Activated T-cell treated with anti-CD3 and anti-CD28 coated beads for 48 hours (primary cell): ENCODE measurements at regions not wholly inside any gene's neighbourhood (a gene's known extent, or its start where the extent isn't known, plus 50 kb on each side); places are given as distances from the start of the nearest gene placed in this dataset.

ENCODE experiments used
- DNase-seq: peaks from one replicate; pipeline ENCODE4 v3.0.0-alpha.2; 2020; ENCODE audit warnings: low read depth

DNA sequence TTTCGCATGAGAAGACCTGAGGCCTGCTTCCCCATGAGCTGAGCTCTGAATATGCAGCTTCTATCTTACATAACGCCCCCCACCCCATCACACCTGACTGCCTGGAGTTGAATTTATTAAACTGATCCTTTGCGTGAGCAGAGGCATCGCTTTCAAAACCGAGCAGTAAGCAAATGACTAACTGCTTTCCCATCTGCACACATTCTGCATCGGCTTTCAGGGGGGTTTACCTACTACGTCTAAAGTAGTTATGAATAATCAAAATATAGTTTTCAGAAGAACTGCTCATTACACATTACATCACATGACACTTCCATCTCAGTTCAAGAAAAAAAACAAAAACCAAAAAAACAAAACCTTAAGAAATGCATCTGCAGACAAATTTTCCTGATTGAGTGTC, 54.7 kb upstream of the EGR2 start:
- DNase-seq, result no peak

DNA sequence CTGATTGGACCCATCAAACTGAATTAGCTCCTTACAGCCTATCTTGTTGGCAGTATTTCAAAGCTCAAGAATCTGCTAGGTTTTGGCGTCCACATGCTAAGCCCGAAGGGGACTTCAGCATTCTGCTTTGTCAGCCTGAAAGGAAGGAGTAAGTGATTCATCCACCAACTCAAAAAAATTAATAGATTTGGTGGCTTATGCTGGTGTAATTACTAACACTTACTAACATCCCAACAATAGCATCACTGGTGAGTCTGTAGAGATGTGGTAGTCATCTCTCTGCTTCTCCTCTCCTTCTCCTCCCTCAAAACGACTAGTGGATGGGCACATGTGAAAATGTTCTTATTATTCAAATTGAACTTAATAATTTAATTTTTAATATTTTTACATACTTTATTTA, 53.8 kb upstream of the EGR2 start:
- DNase-seq, result no peak

DNA sequence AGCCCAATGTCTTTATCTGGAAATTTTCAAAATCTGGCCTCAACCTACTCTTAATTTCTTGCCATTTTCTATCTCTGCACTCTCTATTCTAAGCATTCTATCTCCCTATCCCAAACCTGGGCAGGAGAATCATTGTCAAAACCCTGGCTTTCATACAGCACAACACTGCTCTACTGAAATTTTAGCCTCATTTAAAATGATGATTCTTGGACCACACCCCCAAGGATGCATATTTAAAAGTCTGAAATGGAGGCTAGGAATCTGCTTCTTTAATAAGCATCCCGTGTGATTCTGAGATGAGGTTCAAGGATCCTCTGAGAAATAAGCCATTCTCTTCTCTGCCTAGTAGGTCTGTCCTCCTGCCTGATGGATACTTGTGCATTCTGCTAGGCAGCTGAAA, 50.8 kb upstream of the EGR2 start:
- DNase-seq, result no peak

DNA sequence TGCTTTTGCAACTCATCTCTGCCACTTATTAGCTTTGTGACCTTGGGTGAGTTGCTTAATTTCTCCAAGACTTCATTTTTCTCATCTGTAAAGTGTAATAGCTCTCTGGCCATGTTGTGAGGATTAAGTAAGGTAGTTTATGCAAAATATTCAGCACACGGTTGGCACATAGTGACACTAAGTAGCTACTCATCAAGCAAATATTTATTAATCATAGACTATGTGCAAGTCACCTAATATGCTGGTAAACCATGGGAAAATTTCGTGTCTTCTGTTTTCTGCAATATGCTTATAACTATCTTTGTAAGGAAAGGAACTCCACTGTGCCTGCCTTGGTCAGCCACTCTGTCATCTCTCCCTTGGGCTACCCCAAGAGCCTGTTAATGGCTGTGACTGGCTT, 50.3 kb upstream of the EGR2 start:
- DNase-seq, result no peak
